ENCODE measurements at regions not wholly inside any gene's neighbourhood (a gene's known extent, or its start where the extent isn't known, plus 50 kb on each side); places are given as distances from the start of the nearest gene placed in this dataset.

DNA sequence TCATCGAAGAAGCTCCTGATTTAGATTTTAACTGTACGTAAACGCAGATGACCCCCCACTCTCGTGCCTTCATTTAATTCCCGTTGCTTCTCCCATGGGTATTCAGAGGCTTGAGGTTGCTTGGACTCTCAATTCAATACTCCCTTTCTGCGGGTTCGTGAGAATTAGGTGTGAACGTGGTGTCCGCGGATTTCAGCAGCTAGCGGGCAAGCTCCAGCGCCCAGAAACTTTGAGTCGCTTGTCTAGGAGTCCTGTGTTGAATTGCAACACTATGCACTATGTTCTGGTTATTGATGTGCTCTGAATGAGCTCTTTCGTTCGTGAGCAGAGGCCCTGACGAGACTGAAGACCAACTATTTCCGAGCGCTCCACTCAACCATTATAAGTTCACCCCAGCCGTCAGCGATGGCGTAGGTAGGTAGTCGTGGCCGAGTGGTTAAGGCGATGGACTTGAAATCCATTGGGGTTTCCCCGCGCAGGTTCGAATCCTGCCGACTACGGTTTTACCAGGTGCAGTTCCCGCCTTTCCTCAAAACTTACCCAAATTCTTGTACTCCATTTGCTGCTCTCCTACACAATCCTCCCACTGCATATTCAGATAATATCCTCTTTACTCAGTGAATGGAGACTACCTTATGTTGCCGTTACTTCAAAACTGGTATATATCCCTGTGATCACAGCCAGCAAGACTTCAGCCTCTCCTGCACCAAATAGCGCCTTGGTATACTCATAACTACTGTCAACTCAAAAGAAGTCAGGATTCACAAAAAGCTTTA is 72.6 kb upstream of the ZNF184 start (continued):
- TF ChIP-seq, protein P1, sequence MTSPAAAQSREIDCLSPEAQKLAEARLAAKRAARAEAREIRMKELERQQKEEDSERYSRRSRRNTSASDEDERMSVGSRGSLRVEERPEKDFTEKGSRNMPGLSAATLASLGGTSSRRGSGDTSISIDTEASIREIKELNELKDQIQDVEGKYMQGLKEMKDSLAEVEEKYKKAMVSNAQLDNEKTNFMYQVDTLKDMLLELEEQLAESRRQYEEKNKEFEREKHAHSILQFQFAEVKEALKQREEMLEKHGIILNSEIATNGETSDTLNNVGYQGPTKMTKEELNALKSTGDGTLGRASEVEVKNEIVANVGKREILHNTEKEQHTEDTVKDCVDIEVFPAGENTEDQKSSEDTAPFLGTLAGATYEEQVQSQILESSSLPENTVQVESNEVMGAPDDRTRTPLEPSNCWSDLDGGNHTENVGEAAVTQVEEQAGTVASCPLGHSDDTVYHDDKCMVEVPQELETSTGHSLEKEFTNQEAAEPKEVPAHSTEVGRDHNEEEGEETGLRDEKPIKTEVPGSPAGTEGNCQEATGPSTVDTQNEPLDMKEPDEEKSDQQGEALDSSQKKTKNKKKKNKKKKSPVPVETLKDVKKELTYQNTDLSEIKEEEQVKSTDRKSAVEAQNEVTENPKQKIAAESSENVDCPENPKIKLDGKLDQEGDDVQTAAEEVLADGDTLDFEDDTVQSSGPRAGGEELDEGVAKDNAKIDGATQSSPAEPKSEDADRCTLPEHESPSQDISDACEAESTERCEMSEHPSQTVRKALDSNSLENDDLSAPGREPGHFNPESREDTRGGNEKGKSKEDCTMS (CRISPR knock-in tag; conservative IDR thresholded peaks at IDR 0.05) = no peak
- TF ChIP-seq SP140L (CRISPR knock-in tag; IDR thresholded peaks at IDR 0.05; ENCODE audit: borderline replicate concordance) = no peak
- TF ChIP-seq MIER3 (CRISPR knock-in tag; IDR thresholded peaks at IDR 0.05; ENCODE audit: borderline replicate concordance) = peak; percentile 78; the same call in 1 of the 2 replicates
- TF ChIP-seq, protein P2, sequence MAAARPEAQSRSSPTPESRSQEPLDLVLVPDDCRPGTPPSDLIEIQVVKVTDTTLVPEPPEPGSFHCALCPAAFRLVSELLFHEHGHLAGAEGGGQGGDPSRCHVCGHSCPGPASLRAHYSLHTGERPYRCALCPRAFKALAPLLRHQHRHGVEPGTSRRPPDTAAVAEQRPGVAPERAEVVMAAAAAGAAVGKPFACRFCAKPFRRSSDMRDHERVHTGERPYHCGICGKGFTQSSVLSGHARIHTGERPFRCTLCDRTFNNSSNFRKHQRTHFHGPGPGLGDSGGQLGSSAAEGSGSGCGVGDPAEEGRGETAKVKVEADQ (CRISPR knock-in tag; IDR thresholded peaks at IDR 0.05; ENCODE audit: borderline replicate concordance) = peak; percentile 97
- TF ChIP-seq ZNF350 (CRISPR knock-in tag; IDR thresholded peaks at IDR 0.05; ENCODE audit: borderline replicate concordance, low read depth) = no peak; the same call in 1 of the 2 replicates
- TF ChIP-seq MAF1 (CRISPR knock-in tag; IDR thresholded peaks at IDR 0.05; ENCODE audit: borderline replicate concordance) = peak; percentile 97; the same call in 1 of the 2 replicates
- TF ChIP-seq ZNF354B (CRISPR knock-in tag; IDR thresholded peaks at IDR 0.05) = no peak
- TF ChIP-seq ZNF441 (CRISPR knock-in tag; IDR thresholded peaks at IDR 0.05; ENCODE audit: borderline replicate concordance) = peak; percentile 64; the same call in 1 of the 2 replicates
- peak; percentile 62; the same call in 1 of the 2 replicates for TF ChIP-seq BORCS8-MEF2B (CRISPR knock-in tag; IDR thresholded peaks at IDR 0.05)
- TF ChIP-seq, protein P3, sequence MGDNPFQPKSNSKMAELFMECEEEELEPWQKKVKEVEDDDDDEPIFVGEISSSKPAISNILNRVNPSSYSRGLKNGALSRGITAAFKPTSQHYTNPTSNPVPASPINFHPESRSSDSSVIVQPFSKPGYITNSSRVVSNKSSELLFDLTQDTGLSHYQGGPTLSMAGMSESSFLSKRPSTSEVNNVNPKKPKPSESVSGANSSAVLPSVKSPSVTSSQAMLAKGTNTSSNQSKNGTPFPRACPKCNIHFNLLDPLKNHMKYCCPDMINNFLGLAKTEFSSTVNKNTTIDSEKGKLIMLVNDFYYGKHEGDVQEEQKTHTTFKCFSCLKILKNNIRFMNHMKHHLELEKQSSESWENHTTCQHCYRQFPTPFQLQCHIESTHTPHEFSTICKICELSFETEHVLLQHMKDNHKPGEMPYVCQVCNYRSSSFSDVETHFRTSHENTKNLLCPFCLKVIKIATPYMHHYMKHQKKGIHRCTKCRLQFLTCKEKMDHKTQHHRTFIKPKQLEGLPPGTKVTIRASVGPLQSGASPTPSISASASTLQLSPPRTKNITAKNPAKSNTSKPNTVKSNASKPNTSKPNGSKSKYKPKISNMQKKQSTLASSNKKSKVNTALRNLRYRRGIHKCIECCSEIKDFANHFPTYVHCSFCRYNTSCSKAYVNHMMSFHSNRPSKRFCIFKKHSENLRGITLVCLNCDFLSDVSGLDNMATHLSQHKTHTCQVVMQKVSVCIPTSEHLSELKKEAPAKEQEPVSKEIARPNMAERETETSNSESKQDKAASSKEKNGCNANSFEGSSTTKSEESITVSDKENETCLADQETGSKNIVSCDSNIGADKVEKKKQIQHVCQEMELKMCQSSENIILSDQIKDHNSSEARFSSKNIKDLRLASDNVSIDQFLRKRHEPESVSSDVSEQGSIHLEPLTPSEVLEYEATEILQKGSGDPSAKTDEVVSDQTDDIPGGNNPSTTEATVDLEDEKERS (CRISPR knock-in tag; IDR thresholded peaks at IDR 0.05) = peak; percentile 97
- TF ChIP-seq, protein P4, sequence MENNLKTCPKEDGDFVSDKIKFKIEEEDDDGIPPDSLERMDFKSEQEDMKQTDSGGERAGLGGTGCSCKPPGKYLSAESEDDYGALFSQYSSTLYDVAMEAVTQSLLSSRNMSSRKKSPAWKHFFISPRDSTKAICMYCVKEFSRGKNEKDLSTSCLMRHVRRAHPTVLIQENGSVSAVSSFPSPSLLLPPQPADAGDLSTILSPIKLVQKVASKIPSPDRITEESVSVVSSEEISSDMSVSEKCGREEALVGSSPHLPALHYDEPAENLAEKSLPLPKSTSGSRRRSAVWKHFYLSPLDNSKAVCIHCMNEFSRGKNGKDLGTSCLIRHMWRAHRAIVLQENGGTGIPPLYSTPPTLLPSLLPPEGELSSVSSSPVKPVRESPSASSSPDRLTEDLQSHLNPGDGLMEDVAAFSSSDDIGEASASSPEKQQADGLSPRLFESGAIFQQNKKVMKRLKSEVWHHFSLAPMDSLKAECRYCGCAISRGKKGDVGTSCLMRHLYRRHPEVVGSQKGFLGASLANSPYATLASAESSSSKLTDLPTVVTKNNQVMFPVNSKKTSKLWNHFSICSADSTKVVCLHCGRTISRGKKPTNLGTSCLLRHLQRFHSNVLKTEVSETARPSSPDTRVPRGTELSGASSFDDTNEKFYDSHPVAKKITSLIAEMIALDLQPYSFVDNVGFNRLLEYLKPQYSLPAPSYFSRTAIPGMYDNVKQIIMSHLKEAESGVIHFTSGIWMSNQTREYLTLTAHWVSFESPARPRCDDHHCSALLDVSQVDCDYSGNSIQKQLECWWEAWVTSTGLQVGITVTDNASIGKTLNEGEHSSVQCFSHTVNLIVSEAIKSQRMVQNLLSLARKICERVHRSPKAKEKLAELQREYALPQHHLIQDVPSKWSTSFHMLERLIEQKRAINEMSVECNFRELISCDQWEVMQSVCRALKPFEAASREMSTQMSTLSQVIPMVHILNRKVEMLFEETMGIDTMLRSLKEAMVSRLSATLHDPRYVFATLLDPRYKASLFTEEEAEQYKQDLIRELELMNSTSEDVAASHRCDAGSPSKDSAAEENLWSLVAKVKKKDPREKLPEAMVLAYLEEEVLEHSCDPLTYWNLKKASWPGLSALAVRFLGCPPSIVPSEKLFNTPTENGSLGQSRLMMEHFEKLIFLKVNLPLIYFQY (CRISPR knock-in tag; IDR thresholded peaks at IDR 0.05; ENCODE audit: borderline replicate concordance) = peak; percentile 35; the same call in 1 of the 2 replicates
- no peak for TF ChIP-seq SMAD9 (CRISPR knock-in tag; IDR thresholded peaks at IDR 0.05)
- TF ChIP-seq ZNF12 (CRISPR knock-in tag; IDR thresholded peaks at IDR 0.05) = peak; percentile 41; the same call in 1 of the 2 replicates
- TF ChIP-seq TRIM24 (CRISPR knock-in tag; IDR thresholded peaks at IDR 0.05) = no peak
- peak; percentile 69 for TF ChIP-seq NFIC (IDR thresholded peaks at IDR 0.05; ENCODE audit: low read length)
- TF ChIP-seq, protein P5, sequence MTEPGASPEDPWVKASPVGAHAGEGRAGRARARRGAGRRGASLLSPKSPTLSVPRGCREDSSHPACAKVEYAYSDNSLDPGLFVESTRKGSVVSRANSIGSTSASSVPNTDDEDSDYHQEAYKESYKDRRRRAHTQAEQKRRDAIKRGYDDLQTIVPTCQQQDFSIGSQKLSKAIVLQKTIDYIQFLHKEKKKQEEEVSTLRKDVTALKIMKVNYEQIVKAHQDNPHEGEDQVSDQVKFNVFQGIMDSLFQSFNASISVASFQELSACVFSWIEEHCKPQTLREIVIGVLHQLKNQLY (CRISPR knock-in tag; IDR thresholded peaks at IDR 0.05) = no peak

All from HepG2 (cell line).